HG02610 (cell line): ENCODE measurements at regions not wholly inside any gene's neighbourhood (a gene's known extent, or its start where the extent isn't known, plus 50 kb on each side); places are given as distances from the start of the nearest gene placed in this dataset.

Source experiments
- ATAC-seq: cut with Tn5 transposase; IDR thresholded peaks from one replicate; pipeline ENCODE4 v1.9.1; 2021; ENCODE audit warnings: mild to moderate bottlenecking, moderate library complexity; ENCODE audit not compliant: unreplicated experiment

- ATAC-seq: no peak
Measured at GRCh38 chr5:96584712-96585111, 77.5 kb upstream of the CAST start.

- ATAC-seq: no peak
Measured at GRCh38 chr5:96588539-96588938, 73.6 kb upstream of the CAST start.

GRCh38 chr5:96590796-96591195 is 71.4 kb upstream of the CAST start:
- no peak for ATAC-seq

- no peak for ATAC-seq
Measured at GRCh38 chr5:96595300-96596090, 66.7 kb upstream of the CAST start.

- no peak for ATAC-seq
Measured at GRCh38 chr5:96597438-96598020, 64.6 kb upstream of the CAST start.

- ATAC-seq: no peak
Measured at GRCh38 chr5:96601200-96601599, 61.0 kb upstream of the CAST start.

- ATAC-seq: peak; percentile 74
Measured at GRCh38 chr5:96601715-96602244, 60.4 kb upstream of the CAST start.

- ATAC-seq: no peak
Measured at GRCh38 chr5:96602776-96603175, 59.4 kb upstream of the CAST start.

- no peak for ATAC-seq
Measured at GRCh38 chr5:96605144-96605837, 56.9 kb upstream of the CAST start.

- ATAC-seq: no peak
Measured at GRCh38 chr5:96609369-96609768, 52.8 kb upstream of the CAST start.

- ATAC-seq: no peak
Measured at GRCh38 chr5:96610747-96611146, 51.4 kb upstream of the CAST start.

- ATAC-seq: no peak
Measured at GRCh38 chr5:96611946-96612345, 50.2 kb upstream of the CAST start.
